ENCODE measurements at regions not wholly inside any gene's neighbourhood (a gene's known extent, or its start where the extent isn't known, plus 50 kb on each side); places are given as distances from the start of the nearest gene placed in this dataset.

DNA sequence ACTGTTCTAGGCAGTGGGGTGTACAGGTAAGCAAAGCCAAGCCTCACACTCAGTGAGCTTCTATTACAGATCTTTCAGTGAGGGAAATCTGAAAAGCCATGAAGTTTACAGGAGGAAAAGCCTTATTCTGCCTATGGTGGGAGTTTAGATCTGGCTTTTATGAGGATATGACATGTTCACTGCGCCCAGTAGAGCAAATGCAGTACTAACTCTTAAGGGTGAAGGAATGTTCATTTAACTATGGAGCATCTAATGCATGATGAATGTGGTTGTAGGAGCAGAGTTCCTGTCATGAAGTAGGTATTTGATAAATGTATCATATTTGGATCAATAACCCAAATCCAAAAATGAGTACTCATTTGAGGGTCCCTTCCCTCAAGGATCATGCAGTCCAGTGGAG lies 230.2 kb upstream of the PAPPA start:
- ChIA-PET CTCF (no interaction called here), POLR2A (ENCODE audit: low non-redundant PET) (no interaction called here)
- TF ChIP-seq, protein P1, sequence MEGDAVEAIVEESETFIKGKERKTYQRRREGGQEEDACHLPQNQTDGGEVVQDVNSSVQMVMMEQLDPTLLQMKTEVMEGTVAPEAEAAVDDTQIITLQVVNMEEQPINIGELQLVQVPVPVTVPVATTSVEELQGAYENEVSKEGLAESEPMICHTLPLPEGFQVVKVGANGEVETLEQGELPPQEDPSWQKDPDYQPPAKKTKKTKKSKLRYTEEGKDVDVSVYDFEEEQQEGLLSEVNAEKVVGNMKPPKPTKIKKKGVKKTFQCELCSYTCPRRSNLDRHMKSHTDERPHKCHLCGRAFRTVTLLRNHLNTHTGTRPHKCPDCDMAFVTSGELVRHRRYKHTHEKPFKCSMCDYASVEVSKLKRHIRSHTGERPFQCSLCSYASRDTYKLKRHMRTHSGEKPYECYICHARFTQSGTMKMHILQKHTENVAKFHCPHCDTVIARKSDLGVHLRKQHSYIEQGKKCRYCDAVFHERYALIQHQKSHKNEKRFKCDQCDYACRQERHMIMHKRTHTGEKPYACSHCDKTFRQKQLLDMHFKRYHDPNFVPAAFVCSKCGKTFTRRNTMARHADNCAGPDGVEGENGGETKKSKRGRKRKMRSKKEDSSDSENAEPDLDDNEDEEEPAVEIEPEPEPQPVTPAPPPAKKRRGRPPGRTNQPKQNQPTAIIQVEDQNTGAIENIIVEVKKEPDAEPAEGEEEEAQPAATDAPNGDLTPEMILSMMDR (conservative IDR thresholded peaks at IDR 0.05; ENCODE audit: low read depth) = no peak
- H3K27ac ChIP-seq = no peak overlapping the region
- DNase-seq (ENCODE audit: low spot score) = no peak

DNA sequence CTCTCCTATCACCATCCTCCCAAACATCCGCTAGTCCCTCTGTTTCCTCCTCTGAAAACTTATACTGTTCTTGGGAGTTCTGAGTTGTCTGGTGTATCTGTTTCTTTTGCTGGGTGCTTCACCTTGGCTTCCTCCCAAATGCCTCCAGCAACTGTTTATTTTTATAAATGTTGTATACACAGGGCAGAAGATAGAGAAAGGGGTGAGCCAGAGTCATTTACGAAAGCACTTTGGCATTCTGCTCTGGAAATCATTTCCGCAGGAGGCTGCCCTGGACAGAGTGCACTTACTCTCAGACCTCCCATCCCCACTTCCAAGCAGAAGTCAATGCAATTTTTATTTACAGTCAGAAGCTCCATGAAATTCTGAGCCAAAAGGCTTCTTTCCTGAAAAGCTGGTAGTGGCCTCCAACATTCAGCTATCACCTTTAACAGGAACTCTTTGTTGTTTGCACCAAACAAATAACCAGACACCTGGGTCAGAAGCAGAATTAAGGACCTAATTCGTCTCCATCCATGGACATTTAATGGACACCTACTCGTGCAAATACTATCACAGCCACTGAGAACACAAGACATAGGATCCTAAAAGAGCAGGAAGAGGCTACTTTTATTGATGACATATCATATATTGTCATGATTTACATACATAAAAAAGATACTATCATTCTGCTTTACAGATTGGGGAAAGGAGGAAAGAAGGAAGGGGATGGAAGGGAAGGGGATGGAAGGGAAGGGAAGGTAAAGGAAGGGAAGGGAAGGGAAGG lies 229.5 kb upstream of the PAPPA start:
- TF ChIP-seq, protein P1 (conservative IDR thresholded peaks at IDR 0.05; ENCODE audit: low read depth) = no peak
- no peak for DNase-seq (ENCODE audit: low spot score)
- CTCF ChIA-PET = no interaction called here
- POLR2A ChIA-PET (ENCODE audit: low non-redundant PET) = no interaction called here
- H3K27ac ChIP-seq = no peak overlapping the region

DNA sequence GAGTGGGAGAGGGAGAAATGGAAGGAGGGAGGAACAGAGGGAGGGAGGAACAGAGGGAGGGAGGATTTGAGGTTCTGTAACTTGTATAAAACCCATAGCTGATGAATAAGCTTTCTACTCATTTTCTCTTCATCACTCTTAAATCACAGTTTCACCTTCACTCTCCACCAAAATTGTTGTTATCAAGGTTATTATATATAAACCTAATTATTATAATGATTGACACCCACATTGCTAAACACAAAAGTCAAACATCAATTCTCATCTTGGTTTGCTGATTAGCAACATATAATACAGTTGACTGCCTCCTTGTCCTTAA lies 229.0 kb upstream of the PAPPA start:
- TF ChIP-seq, protein P1 (conservative IDR thresholded peaks at IDR 0.05; ENCODE audit: low read depth) = no peak
- ChIA-PET POLR2A (ENCODE audit: low non-redundant PET) (no interaction called here), CTCF (no interaction called here)
- H3K27ac ChIP-seq = no peak overlapping the region
- DNase-seq (ENCODE audit: low spot score) = no peak

DNA sequence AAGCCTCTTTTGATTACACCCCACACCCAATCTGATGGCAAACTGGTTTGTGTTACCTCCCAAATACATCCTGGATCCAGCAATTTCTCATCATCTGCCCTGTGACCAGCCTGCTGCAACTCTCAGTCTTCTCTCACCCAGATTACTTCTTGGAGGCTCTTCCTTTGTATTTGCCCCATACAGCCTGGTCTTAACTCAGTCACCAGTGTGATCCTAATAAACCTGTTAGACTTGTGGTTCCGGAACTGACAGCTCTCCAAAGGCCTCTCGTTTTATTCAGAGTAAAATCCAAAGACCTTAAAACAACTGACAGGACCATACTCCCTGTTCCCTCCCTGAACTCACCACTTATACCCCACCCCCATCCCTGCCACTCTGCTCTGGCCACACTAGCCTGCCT lies 228.2 kb upstream of the PAPPA start:
- TF ChIP-seq, protein P1 (conservative IDR thresholded peaks at IDR 0.05; ENCODE audit: low read depth) = no peak
- no peak overlapping the region for H3K27ac ChIP-seq
- ChIA-PET CTCF (interaction anchor here (0.6 kb wide), 1 partner anchor 14 kb away, joined by 3 read pairs; no protein-coding TSS in a partner anchor), POLR2A (ENCODE audit: low non-redundant PET) (no interaction called here)
- no peak for DNase-seq (ENCODE audit: low spot score)

DNA sequence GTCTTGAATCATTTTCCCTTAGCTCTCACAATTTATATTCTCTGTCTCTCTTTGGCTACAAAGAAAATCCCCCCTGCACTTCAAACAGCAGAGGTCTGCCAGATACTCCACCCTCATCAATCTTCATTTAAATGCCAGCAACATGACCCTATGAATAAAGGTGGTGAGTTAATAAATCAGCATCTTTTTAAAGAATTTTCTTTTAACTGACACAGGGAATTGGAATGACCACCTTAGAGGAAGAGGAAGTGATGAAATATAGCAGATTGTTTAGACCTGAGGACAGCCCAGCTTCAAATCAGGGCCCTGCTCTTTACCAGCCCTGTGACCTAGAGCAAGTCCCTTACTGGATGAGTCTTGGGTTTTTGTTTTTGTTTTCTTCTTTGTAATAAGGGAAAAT lies 223.1 kb upstream of the PAPPA start:
- DNase-seq (ENCODE audit: low spot score) = no peak
- TF ChIP-seq, protein P1 (conservative IDR thresholded peaks at IDR 0.05; ENCODE audit: low read depth) = no peak
- H3K27ac ChIP-seq = no peak overlapping the region
- ChIA-PET CTCF (no interaction called here), POLR2A (ENCODE audit: low non-redundant PET) (no interaction called here)

DNA sequence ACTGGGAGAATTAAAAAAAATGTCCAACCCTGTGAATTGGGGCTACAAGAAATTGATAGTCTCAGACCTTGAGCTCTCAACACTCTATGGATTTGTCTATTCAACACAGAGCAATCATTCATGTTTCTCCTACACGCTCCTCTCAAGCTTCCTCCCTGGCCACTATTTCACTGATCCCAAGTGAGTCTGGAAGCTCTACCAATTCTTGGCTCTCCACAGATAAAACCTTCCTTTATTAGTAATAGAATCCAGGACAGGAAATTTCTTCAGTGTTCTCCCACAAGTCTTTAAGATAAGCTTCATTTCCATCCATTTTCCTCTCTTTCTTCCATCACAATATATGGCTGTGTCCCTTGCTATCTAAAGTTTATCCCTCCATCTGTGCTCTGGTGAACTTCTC lies 215.1 kb upstream of the PAPPA start:
- no peak for DNase-seq (ENCODE audit: low spot score)
- CTCF ChIA-PET = interaction anchor here (0.8 kb wide), 1 partner anchor 9 kb away, joined by 5 read pairs; no protein-coding TSS in a partner anchor
- TF ChIP-seq, protein P1 (conservative IDR thresholded peaks at IDR 0.05; ENCODE audit: low read depth) = no peak
- POLR2A ChIA-PET (ENCODE audit: low non-redundant PET) = no interaction called here
- H3K27ac ChIP-seq = no peak overlapping the region

Measured in RWPE1 (cell line).